AG10803 (cell line): ENCODE measurements at regions not wholly inside any gene's neighbourhood (a gene's known extent, or its start where the extent isn't known, plus 50 kb on each side); places are given as distances from the start of the nearest gene placed in this dataset.

Experiments used
- DNase-seq: peaks from one replicate; pipeline ENCODE4 v3.0.0; 2010; ENCODE audit warnings: low read depth
- H3K4me3 ChIP-seq: 2 replicates; pipeline ENCODE4 v1.5.1; 2011; ENCODE audit warnings: mild to moderate bottlenecking, low read length, control low read depth
- TF ChIP-seq, protein P1 (sequence below): conservative IDR thresholded peaks from 2 replicates; pipeline ENCODE4 v1.5.1; 2011; ENCODE audit warnings: mild to moderate bottlenecking, low read length, control low read depth, inconsistent platforms

DNA sequence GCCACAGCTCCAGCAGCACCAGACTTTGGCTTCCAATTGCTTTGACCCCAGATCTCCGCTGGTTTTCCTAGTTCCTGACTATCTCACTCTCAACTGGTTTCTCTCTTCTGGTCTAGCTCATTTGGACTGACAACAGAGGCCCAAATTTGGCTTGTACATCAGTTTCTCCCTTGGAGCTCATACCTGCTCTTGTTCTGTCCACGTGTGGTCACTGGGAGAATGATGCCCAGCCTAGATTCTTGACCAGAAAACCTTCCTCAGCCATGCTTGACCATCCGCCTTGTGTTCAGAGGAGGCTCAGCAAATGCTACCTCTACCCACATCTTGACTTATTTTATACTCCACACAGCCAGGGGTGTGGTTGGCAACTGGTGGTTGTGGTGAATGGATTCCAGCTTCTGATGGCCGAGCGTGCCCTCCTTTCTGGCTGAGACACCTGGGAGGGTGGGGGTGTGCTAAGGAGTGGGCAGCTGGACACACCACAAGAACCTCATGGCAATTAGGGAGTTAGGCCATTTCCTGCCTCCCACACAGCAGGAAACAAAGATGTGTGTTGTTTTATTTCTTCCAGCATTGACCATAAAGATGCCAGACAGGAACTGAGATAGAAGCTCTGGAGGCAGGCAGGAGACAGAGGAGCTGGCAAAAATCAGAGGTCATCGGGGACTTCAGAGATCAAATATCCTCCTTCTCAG, 93.8 kb upstream of the FAM20A start:
- H3K4me3 ChIP-seq: no peak overlapping the region
- DNase-seq: peak; percentile 69
- TF ChIP-seq, protein P1, sequence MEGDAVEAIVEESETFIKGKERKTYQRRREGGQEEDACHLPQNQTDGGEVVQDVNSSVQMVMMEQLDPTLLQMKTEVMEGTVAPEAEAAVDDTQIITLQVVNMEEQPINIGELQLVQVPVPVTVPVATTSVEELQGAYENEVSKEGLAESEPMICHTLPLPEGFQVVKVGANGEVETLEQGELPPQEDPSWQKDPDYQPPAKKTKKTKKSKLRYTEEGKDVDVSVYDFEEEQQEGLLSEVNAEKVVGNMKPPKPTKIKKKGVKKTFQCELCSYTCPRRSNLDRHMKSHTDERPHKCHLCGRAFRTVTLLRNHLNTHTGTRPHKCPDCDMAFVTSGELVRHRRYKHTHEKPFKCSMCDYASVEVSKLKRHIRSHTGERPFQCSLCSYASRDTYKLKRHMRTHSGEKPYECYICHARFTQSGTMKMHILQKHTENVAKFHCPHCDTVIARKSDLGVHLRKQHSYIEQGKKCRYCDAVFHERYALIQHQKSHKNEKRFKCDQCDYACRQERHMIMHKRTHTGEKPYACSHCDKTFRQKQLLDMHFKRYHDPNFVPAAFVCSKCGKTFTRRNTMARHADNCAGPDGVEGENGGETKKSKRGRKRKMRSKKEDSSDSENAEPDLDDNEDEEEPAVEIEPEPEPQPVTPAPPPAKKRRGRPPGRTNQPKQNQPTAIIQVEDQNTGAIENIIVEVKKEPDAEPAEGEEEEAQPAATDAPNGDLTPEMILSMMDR: no peak

DNA sequence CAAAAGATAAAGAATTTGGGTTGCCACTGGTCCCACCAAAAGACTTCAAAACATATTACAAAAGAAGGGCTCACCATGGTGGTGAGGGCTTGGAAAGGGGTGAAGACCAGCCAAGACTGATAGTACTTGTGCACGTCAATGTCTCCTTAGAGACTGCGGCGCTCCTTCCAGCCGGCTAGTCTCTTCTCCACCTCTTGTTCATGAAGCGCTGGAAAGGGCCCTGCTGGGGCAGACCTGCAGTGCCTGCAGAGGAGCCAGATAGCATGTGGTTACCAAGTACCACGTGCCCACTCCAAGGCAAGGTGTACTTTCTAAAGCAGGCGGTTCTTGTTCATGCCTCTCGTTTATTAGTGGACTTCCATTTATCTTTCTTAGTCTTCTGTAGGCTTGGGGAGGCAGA, 92.7 kb upstream of the FAM20A start:
- no peak for DNase-seq
- TF ChIP-seq, protein P1: no peak
- no peak overlapping the region for H3K4me3 ChIP-seq

DNA sequence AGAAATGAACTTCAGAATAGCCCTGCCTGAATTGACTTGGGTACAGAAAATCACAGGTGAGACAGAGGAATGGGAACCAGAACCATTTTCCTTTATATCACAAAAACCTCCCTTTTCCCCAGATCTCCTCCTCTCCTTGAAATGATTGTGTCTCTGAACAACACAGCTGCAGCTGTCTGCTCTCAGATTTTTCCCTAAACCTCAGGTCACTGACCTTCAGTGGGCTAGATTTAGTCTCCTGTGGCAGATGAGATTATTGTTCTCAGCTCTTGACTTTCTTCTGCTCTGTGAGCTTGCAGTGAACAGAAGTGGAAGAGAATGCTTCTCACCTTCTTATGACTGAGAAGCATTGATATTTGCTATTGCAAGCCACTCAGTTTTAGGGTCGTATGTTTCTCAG, 92.3 kb upstream of the FAM20A start:
- no peak for DNase-seq
- TF ChIP-seq, protein P1: no peak

DNA sequence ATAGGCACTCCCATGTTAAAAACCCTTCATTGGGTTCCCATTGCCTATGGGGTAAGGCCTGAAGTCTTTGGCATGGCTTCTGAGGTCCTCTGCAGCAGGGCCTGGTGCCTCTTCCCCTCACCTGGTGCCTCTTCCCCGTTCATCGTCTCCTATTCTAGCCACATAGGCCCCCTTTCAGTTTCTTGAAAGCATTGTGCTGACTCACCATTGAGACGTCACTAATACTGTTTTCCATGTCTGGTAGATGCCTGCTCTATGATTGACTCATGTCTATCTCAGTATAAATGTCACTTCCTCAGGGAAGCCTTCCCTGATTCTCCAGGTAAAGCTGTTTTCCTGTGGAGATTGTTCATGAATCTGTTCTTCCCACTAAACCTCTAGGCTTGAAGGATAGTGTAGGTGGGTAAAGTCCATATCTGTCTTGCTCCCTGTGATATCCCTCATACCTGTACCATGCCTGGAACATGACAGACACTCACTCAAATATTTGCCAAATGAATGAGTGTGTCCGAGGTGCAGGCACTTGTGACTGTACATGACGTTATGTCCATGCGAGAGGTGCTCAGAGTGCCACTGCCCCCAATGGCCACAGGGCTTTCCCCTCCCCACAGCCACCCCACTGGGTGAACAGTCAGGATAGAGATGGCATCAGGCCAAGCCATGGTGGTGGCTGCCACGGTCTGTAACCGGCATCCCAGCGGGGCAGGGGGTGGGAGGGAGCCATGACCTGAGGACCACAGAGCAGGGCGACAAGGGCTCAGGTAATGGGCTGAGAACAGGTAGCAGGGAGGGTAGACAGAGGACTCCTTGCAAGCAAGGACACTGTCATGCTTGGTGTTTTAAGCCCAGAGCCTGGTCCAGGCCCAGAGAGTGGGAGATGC, 85.2 kb upstream of the FAM20A start:
- no peak for DNase-seq
- TF ChIP-seq, protein P1: no peak
- no peak overlapping the region for H3K4me3 ChIP-seq

More for the DNA sequence above, 92.3 kb upstream of the FAM20A start:
- H3K4me3 ChIP-seq: no peak overlapping the region

DNA sequence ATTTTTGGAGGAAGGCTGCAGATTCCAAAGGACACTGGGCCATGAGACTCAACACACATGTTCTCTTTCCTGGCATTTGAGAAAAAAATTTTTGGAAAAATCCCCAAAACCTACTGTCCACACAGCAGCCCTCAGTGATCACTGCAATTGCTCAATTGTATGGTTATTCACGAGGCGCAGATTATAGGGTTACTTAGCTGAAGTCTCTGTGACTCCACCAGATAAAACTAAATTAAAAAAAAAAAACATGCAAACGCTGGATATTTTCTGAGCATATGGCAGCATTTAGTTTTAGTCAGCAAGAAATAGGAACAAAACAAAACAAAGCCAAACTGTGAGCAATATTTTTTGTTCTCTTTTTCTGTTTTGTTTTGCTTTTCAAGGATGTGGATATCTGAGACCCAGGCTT, 83.8 kb upstream of the FAM20A start:
- no peak overlapping the region for H3K4me3 ChIP-seq
- peak; percentile 89 for DNase-seq
- TF ChIP-seq, protein P1: no peak

DNA sequence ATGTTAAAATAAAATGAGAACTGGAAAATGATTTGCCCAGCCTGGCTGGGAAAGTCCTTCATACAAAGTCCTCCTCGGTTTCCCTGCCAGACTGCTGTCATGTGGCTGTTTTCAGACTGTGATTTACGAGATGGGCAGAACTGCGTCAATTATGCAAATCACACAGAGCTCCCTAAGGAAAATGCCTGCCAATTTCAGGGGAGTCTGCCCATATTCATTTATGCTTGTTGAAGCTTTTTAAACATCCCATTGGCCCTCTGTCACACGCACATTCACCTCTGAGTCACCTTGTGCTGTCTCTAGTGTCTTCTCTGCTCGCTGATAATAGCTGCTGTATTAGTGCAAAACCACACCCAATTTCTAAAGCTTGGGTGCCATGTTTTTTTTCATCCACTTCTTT, 81.7 kb upstream of the FAM20A start:
- DNase-seq: no peak
- TF ChIP-seq, protein P1: no peak
- no peak overlapping the region for H3K4me3 ChIP-seq
